GM21423 (cell line): ENCODE measurements at regions not wholly inside any gene's neighbourhood (a gene's known extent, or its start where the extent isn't known, plus 50 kb on each side); places are given as distances from the start of the nearest gene placed in this dataset.
"Not testable (repeated sequence)": the region's sequence is repeated elsewhere in the genome, so short reads cannot be mapped to it uniquely, and the experiment has no call there.

Source experiments
- ATAC-seq: cut with Tn5 transposase; IDR thresholded peaks from one replicate; pipeline ENCODE4 v1.9.1; 2021; ENCODE audit warnings: mild to moderate bottlenecking, moderate library complexity; ENCODE audit not compliant: unreplicated experiment

DNA sequence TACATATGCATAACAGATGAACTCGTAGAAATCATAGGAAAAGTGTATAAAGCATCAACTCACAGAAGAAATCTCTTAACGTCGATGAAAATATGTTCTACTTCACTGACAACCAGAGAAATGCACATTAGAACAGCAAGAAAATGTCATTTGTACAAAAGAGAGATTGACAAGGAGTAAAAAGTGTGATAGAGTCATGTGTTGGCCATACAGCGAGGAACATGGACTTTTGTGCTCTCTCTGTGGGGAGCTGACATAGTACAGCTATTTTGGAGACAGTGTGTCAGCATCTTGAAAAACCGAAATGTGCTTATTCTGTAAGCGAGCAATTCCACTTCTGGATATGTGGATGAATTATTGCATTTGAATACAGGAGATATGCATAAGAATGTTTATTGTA is 477.9 kb downstream of the ICE1 start:
- ATAC-seq, result no peak

DNA sequence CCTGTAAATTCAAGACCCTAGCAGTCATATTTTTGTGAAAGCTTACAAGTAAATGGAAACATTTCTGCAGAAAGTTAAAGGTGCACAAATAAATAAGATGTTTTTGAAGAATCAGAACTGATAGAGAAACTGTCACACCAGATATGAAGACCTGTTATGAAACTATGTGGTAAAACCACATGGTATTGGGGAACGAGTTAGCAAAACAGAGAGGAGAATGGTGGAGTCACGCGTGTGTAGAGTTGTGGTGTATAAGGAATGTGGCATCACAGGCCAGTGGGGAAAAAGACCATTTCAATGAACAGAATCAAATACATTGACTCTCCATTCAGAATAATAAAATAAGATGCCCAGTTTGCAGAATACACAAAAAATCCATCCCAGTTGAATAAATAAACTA is 477.2 kb downstream of the ICE1 start:
- no peak for ATAC-seq

DNA sequence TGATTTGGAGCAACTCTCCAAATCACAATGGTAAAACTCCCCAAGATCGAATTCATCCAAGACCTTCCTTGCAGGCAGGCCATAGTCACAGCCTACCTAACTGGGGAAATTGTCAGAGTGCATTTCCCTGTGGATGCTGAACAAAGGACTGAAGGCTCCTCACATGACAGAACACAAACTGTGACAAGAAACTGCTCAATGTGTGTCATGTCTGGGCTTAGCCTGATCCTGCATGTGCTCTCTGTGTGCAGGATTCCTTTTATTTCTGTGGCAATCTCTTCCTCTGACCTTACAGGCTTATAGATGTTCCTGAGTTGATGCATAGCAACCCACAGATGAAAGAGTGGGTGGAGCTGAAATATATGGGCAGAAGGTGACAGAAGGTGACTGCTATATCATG is 465.8 kb downstream of the ICE1 start:
- ATAC-seq, result no peak

DNA sequence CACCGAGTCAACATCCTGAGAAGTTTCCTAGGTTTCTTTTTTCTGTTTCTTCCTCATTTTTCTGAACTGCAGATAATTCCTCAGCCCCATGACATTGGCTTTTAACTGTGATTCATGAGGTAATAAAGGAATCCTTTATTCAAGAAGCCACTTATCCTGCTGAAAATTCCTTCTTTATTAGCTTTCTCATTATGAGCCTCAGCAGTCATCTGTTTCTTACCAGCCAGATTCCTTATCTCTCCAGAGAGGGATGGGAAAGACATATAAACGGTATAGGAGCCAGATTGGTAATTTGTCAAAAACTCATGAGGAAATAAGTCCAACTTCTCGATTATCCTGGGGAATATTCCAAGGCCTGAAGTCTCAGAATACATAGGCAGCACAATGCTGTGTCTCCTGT is 465.4 kb downstream of the ICE1 start:
- ATAC-seq, result no peak

DNA sequence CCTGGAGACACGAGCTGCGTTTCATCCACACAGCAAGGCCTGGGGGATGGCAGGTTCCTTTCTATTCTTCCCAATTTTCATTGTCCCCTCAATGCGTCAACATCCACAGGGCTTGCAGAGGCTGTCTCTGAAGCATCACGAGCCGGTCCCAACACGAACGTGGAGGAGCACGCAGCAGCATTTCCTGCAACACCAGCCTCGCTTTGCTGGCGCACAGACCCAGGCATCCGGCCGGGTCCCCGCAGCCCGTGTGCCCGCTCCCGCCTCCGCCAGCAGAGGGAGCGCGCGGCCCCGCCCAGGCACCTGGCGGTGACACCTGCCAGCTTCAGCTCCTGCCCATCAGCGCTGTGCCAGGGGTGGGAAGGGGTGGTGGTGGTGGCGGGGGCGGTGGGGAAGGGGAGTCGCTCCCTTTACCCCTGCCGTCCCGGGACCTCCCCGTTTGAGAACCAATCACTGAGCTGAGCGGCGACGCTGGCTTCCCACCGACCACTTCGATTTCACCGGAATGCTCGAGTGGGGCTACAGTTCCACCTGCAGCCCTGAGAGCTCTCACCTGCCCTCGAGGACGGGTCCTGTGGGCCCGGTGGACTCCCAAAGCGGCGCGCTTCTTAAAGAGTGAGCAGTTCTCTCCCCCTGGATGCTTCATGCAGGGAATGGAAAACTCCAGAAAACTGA is 464.5 kb downstream of the ICE1 start:
- no peak for ATAC-seq

DNA sequence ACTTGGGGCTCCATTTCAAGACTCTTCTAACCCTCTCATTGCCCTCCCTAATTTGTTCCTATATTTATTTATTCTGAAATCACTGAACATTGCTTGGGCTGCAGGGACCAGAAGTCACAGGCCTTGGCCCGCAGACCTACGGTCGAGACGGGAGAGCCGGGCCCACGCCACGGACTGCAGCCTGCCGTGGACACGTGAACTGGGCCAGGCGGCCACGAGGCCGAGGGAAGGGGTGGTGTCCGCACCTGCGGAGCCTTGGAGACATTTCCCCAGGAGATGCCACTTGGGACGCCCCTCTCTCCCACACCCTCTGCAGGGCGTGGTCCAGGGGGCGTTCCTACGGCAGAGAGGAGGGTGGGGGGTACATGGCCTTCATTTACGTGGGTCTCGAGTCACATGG is 463.9 kb downstream of the ICE1 start:
- no peak for ATAC-seq

DNA sequence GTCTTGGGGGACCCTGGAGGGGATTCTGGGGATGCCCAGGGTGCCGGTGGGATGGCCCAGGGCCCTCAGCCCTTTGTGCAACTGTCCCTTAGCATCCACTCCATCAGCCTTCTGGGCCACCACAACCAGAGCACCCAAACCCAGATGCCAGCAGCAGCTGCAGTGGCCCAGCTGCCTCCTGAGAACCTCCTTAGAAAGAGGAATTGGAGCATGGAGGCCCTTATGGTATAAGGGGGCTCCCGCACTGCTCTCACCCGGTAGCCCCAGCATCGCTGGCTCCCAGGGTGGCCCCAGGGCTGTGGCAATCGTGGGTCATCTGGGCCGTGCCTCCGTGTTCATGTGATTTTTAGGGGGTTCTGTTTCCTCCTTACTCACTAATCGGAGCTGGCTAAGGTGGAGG is 463.3 kb downstream of the ICE1 start:
- no peak for ATAC-seq

DNA sequence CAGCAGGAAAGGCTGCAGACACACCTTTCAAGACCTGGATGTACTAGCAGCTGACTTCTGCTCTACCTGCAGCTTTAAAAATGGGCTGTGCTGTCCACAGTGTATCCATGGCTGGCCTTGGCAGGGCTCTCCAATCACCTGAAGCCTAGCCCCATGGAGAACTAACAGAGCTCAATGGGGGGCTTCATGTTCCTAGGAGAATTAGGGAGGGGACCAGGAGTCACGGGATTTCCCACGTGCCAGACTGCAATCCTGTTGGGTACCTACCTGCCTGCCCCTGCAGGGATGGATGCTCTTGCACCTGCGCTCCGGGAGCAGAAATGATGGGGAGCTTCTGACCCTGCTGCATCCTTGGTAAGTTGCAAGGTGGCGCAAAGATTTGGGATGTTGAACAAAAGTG is 462.1 kb downstream of the ICE1 start:
- ATAC-seq, result no peak

DNA sequence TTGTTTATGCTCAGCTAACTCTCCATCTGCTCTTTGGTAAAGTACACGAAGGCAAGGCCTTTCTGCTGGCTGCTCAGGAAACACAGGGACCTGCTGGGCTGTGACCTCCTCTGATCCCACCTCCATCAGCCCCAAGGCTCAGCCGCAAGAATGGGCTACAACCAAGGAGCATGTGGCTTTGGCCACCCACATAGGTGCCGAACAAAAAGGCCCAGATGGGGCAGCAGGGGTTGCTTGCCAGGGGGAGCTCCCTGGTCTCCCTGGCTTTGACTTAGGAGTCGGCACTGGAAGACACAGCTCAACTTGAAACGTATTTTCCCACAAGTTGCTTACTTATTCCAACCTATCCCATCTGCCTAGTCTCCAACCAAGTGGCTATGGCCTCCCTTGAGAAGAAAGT is 461.1 kb downstream of the ICE1 start:
- no peak for ATAC-seq

DNA sequence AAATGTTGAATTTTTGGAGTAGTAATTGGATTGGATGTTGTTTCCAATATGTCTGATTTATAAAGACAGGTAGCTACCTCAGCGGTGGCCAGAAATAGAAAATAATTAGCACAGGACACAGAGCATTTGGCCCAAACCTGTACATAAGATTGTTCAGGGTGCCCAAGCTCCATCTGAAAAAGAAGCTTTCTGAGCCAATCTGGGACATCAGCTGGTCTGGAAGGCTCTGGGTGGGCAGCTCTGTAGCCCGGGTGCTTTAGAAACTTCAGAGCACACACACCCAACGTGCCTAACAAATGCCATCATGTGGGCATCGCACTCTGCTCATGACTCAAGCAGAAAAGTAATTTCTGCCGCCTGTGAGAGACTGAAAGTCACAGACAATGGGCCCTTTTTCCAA is 460.7 kb downstream of the ICE1 start:
- ATAC-seq, result no peak

DNA sequence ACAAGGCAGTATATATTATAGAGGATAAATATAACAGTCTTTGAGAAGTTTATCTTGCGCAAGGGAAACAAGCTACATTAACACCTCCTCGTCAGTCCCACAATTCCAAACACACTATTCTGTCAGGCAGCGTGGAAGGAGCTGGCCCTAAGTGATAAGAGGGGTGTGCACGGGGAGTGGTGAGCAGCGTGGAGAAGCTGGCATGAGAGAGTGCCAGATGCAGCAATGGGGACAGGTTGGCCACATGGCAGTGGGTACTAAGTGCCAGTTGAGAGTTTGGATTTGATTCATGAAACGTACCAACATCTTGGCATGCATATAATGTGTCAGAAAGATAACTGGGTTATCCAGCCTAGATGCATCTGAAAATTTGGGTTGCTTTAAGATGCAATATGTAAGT is 460.2 kb downstream of the ICE1 start:
- no peak for ATAC-seq

DNA sequence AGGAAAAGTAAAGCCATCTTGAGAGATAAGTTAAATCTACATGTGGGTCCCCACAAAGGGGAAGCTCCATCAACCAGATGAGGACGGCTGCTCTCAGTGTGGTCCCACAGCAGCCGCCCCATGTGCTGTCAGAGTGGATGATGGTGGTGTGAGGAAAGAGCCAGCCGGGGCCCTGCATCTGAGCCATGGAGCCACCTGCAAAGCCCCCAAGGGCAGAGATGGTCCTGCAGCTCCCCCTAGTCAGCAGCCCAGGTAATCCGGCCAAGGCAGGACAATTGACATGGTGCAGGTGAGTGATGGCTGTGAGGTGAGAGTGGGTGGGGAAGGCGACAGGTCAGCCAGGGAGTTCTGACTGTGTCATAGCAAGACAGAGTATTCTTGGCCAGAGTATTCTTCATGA is 458.8 kb downstream of the ICE1 start:
- no peak for ATAC-seq

DNA sequence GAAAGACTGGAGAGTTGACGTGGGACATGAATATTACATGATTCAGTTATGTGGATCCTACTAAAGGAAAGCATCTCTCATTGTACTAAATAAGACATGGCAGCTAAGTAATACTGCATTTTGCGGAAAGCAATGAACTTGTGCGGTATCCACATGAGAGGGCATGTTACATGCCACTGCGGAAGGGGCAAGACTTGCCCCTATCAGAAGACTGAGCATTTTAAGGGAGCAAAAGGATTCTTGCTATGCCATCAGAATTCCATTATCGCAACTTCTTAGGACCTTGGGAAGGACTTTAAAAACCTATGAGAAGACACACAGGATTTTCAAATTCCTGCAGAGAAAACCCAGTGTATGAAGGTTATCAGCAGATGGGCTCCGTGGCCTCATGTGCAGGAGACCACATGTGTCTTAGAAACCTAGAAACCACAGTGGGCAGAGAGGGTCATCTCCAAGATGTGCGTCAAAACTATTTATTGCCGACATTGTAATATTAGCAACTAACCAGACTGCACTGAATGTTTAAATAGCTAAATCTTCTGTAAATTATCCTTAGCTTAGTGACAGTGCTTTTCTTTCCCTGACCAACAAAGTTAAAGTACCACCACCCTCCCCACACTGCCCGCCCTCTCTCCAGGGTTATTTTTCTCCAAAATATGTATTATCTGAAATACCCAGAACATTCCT is 457.7 kb downstream of the ICE1 start:
- ATAC-seq, result no peak

DNA sequence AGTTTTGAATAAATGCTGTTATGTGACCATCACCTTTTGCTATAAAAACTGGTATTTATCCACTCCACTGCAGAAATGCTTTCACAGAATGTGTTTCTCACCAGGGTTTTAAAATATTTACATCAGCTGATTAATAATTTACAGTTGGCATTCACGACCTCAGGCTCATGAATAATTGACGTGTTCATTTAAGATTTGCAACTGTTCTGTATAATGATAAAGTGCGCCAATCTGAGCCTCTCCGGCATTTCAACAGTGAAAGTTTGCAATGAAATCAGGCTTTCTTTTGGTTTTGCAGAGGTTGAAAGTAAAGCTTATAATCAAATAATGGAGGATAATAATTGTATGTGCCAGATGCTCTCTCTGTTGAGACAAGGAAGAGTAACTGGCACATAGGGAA is 434.9 kb downstream of the ICE1 start:
- ATAC-seq, result no peak

DNA sequence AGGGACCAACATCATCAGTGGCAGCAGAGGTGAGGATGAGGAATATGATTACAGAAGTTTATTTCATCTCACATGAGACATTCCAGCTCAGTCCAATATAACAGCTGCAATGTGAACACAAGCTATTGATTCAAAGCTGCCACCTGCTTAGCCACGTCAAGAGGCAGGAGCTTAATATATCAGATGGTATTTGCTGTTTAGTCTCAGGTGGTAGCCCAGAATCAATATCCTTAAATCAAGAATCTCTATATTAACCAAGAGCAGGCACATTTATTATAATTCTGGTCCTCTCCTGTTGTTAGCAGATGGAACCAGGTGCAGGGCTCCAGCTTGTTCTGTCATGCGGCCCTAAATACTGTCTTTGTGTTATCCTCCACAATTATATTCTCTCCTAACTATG is 431.6 kb downstream of the ICE1 start:
- ATAC-seq, result no peak

DNA sequence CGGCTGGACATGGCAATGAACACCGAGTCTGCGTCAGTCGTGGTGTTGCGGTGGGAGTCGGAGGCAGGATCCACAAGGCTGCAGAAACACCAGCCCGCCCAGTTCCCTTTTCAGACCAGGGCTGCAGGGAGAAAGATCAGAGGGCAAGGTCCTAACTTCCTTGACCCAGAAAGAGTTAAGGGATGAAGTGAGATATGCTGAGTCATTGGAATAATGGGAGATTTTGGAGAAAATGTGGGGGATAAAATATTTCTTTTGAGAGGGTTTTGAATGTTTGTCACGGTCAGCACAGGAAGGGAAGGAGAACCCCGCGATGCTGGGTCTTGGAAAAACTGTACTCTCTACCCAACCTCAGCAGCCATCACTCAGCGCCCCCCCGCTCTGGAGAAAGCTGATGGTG is 416.0 kb downstream of the ICE1 start:
- ATAC-seq, result no peak

DNA sequence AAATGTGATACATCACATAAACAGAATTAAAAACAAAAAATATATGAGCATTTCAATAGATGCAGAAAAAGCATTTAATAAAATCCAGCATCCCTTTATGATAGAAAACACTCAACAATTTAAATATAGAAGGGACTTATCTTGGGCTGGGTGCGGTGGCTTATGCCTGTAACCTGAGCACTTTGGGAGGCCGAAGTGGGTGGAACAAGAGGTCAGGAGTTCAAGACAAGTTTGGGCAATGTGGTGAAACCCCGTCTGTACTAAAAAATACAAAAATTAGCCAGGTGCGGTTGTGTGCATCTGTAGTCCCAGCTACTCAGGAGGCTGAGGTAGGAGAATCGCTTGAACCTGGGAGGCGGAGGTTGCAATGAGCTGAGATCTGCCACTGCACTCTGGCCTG is 409.1 kb downstream of the ICE1 start:
- not testable (repeated sequence) for ATAC-seq

DNA sequence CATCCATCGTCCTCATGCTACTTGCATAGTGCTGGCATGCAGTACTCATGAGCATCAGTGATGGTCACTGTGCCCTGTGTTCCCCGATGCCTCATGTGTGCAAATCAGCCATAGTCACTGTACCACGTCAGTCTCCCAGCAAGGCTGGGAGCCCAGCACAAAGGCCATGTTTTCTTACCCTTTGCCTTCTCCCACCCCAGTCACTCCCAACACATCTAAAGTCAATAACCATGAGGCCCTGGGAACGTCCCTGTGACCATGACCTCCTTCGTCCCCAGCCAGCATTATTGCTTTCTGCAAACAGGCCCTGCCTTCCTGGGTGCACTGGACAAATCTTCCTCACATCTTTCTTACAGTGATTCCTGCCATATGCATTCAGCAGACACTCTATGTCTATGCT is 406.1 kb downstream of the ICE1 start:
- ATAC-seq, result no peak

DNA sequence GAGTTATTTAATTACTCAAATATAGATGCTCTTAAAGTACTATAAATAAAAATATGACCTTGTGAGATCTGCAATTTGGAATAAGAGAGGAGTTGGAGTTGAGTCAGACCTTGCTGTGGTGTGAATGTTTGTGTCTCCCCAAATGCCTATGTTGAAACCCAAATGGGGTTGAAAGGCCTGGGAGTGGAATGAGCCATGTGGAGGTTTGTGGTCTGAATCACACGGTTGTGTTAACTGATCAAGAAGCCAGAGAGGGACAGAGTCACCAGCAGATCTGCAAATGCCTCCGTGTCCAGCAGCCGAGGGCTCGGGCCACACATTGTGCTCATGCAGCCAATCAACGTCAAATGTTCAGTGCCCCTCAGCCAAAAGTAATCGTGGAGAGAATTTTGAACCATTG is 404.4 kb downstream of the ICE1 start:
- no peak for ATAC-seq

DNA sequence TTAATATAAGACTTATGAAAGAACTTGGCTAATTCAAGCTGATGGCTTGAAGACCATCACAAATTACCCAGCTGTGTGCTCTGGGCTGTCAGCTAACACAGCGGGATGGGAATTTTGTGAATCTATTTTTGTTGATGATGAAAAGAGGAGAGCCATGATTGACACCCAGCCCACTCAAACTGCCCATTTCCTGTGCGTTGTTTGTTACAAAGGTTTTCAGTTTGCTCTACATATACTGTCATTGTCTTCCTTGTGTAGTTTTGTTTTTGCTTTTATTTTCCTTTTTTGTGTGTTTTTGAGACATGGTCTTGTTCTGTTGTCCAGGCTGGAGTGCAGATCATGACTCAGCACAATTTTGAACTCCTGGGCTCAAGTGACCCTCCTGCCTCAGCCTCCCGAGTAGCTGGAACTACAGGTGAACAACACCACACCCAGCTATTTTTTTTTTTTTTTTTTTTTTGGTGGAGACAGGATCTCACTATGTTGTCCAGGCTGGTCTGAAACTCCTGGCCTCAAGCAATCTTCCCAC is 400.3 kb downstream of the ICE1 start:
- ATAC-seq, result no peak

DNA sequence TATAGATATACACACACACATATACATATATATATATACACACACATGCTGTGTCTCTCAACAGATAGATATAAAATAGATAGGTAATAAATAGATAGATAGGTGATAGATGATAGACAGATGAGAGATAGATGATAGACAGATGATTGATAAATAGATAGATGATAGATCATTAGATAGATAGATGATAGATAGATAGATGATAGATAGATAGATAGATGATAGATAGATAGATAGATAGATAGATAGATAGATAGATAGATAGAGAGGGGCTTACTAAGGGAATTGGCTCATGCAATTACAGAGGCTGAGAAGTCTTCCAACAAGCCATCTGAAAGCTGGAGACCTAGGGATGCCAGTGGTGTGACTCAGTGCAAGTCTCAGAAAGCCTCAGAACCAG is 394.5 kb downstream of the ICE1 start:
- no peak for ATAC-seq

DNA sequence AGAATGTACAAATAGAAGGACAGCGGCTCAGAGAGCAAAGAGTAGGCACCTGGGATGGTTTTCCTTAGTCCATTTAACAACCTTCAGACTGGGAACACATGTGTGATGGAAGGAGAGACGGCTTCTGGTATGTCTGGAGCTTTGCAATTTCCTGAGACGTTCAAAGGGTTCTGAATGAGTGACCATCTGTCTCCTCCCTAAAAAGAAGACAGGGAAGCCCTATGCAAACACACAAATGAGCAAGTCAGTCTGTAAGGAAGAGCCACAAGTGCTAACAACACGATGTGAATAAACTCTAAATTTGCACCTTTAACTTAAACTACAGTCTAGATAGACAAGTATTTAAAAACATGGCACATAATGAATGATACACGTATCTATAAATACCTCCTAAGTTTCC is 391.0 kb downstream of the ICE1 start:
- no peak for ATAC-seq

DNA sequence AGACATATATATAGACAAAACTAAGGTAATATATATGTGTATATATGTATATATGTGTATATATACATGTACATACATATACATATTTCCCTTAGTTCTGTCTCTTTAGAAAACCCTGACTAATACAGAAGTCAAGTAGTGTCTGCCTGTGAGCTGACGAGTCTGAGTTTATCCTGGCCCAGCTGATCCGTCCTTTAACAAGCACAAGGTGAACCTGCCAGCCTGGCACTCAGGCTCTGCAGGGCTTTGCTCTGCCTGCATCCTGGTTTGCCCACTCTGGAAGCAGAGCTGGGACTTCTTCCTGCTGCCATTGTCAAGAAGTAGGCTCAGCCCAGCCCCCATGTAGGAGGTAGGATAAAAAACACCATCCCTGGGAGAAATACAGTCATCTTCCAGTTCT is 388.0 kb downstream of the ICE1 start:
- ATAC-seq, result no peak
